ENCODE measurements at regions not wholly inside any gene's neighbourhood (a gene's known extent, or its start where the extent isn't known, plus 50 kb on each side); places are given as distances from the start of the nearest gene placed in this dataset.
"Not testable (repeated sequence)": the region's sequence is repeated elsewhere in the genome, so short reads cannot be mapped to it uniquely, and the experiment has no call there.

- DNase-seq (ENCODE audit: low read depth, low spot score) = peak; percentile 20
- peak overlapping the region; percentile 54 for H3K27ac ChIP-seq
Measured at GRCh38 chr4:75289914-75290582, 224.2 kb downstream of the RCHY1 start.

- no peak for DNase-seq (ENCODE audit: low read depth, low spot score)
- H3K27ac ChIP-seq = no peak overlapping the region
Measured at GRCh38 chr4:75287738-75288517, 226.3 kb downstream of the RCHY1 start.

DNA sequence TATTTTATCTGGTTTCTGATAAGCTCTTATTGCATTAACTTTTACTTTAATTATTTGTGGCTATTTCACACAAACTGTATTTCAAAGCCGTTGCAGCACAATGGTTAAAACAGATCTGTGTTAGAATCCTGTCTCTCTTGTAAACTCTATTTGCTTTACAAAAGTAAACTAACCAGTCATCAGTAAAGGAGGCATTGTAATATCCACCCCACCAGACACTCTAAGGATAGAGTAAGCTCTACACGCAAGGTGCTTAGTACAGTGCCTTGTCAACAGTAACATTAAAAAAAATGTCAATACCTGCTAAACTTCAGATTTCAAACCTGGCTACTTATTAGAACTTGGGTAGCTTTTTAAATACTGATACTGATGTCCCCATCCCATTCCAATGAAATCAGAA, 228.4 kb downstream of the RCHY1 start:
- no peak for DNase-seq (ENCODE audit: low read depth, low spot score)
- no peak overlapping the region for H3K27ac ChIP-seq

DNA sequence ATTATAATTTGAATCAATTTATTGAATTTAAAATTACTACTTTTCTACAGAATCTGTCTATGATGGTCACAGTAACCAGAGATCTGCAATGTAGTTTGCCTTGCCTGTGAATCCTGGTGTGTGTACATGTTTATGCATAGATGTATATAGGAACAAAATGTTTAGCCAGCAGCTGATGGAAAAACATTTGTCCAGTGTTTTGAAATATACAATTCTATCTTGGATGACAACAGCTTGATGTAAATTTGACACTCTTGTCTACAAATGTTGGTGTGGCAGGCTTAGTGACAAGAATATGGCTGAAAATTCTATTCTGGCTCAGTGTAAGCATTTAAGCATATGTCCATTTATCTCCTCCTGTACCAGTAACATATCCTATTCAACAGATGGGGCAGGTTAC, 229.4 kb downstream of the RCHY1 start:
- H3K27ac ChIP-seq = no peak overlapping the region
- DNase-seq (ENCODE audit: low read depth, low spot score) = no peak

GRCh38 chr4:75280461-75280860, 233.7 kb downstream of the RCHY1 start:
- DNase-seq (ENCODE audit: low read depth, low spot score); H3K27ac ChIP-seq: not testable (repeated sequence)

- no peak for DNase-seq (ENCODE audit: low read depth, low spot score)
- H3K27ac ChIP-seq = no peak overlapping the region
Measured at GRCh38 chr4:75259306-75259705, 254.9 kb downstream of the RCHY1 start.

- no peak overlapping the region for H3K27ac ChIP-seq
- no peak for DNase-seq (ENCODE audit: low read depth, low spot score)
Measured at GRCh38 chr4:75255261-75255660, 258.9 kb downstream of the RCHY1 start.

GRCh38 chr4:75254745-75255144, 259.5 kb downstream of the RCHY1 start:
- H3K27ac ChIP-seq = no peak overlapping the region
- DNase-seq (ENCODE audit: low read depth, low spot score) = no peak

DNA sequence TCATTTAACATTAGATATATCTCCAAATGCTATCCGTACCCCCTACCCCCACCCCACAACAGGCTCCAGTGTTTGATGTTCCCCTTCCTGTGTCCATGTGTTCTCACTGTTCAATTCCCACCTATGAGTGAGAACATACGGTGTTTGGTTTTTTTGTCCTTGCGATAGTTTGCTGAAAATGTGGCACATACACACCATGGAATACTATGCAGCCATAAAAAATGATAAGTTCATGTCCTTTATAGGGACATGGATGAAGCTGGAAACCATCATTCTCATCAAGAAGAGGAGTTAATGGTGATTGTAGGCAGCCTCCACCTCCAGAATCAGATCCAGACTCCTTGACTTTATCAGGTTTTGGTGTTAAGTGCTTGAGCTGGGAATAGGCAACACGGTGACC, 261.1 kb downstream of the RCHY1 start:
- not testable (repeated sequence) for DNase-seq (ENCODE audit: low read depth, low spot score); H3K27ac ChIP-seq

- no peak overlapping the region for H3K27ac ChIP-seq
- no peak for DNase-seq (ENCODE audit: low read depth, low spot score)
Measured at GRCh38 chr4:75251547-75251946, 262.7 kb downstream of the RCHY1 start.

DNA sequence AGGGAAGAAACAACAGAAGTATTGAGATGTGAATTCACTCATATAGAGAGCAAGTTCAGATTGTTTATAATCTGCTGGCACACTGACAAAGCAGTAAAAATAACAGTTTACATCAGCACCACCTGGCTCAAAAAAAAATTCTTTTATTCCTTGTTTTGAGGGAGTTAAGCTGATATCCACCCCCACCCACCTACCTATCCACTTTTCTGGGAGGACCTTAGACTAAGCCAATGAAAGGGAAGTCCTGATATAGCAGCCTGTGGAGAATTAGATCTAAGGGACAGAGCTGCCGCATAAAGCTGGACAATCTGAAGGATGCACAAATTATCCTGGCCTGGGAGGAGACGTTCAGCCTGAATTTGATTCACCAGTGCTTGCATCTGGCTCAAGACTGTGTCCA, 264.5 kb downstream of the RCHY1 start:
- H3K27ac ChIP-seq = no peak overlapping the region
- no peak for DNase-seq (ENCODE audit: low read depth, low spot score)

DNA sequence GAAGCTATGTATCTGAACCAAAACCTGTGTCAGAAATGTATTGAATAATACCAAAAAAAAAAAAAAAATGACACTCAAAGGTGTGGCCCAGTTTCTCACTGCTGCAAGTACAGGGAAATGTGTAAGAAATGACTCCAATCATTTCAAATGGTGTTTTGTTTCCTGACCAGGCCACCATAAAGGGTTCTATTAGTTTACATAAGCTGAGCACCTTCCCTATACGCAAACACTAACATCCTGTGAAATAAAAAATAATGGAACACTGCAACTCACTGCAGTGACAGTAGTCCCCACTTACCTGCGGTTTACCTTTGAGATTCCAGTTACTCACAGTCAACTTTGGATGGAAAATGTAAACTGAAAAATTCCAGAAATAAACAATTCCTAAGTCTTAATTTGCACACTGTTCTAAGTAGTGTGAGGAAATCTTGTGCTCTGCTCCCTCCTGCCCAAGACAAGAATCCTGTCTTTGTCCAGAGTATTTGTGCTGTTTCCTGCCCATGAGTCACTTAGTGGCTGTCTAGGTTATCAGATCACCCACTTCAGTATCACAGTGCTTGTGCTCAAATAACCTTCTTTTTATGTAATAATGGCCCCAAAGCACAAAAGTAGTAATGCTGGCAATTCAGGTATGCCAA, 265.3 kb downstream of the RCHY1 start:
- DNase-seq (ENCODE audit: low read depth, low spot score) = peak; percentile 10
- peak overlapping the region; percentile 64 for H3K27ac ChIP-seq

DNA sequence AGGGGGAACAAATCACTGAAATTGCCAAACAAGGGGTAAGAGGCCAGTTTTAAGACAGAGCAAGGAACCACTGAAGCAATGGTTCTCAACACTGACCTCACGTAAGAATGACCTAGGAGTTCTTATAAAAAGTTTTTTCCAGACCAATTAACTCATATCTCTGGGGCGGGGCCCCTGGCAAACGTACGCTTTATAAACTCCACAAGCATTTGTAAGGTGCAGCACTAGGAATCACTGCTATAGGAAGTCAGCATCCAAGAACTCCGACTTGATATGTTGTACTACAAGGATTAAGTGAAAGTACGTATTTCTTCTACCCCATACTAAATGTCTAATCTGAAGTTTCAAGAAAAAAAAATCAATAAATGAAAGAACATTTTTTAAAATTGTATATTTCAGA, 269.9 kb downstream of the RCHY1 start:
- no peak for DNase-seq (ENCODE audit: low read depth, low spot score)
- H3K27ac ChIP-seq = no peak overlapping the region

DNA sequence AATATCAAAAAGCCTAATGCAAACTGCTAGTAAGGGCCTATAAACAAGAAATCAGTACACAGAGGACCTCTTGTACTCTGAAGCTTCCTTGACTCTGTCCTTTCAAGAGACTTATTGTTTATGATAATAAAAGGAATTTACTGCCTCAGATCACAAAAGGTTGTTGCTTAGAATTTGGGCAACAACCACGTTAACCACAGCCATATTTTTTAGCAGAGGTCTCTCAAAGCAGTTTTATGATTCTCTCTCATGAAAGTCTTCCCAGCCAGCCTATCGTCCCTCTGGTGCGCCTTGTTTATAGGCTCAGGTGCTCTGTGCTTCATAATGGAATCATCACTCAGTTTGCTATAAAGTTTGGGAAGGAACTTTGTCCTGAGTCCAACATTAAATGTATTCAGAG, 270.6 kb downstream of the RCHY1 start:
- no peak overlapping the region for H3K27ac ChIP-seq
- no peak for DNase-seq (ENCODE audit: low read depth, low spot score)

DNA sequence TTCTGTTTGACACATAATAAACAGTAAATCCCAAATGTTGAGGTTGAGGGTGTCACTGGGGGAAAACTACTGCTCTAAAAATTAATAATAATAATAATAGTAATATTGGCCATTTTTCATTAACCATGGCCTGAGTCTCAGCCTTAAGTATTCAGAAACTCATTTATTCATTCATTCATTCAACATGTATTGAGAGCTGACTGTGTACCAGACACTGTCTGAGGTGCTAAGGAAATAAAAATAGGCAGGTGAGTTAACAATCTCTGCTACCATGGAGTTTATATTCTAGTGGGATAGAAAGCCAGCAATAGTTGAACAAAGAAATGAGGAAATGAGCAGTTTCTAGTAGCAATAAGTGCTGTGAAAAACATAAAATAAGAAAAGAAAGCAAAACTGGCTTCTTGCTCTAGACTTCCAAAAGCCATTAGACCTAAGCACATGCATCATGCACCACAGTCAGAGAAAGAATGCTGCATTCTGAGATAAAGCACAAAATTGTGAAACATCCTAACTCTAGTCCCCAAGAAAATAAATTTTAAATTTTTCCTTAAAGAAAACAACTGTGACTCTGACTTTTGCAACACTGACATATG, 278.7 kb downstream of the RCHY1 start:
- DNase-seq (ENCODE audit: low read depth, low spot score) = no peak
- H3K27ac ChIP-seq = no peak overlapping the region

DNA sequence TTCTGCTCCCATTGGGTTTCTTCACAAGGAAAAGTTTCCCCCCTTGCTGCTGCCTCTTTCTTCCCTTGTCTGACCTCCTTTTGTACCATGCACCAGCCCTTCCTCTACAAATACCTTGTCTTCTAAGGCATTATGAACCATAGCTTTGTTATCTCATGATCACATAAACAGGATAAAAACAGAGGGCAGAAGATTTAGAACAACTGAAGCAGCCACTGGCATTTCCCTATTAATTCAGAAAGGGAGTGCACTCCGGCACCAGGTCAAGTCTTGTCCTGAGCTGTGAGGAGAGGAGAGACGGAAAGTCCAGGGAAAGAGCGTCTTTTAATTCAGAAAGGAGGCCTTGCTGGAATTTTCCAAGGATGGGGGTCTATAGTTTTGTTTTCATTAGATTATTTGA, 281.7 kb downstream of the RCHY1 start:
- H3K27ac ChIP-seq = no peak overlapping the region
- DNase-seq (ENCODE audit: low read depth, low spot score) = no peak

DNA sequence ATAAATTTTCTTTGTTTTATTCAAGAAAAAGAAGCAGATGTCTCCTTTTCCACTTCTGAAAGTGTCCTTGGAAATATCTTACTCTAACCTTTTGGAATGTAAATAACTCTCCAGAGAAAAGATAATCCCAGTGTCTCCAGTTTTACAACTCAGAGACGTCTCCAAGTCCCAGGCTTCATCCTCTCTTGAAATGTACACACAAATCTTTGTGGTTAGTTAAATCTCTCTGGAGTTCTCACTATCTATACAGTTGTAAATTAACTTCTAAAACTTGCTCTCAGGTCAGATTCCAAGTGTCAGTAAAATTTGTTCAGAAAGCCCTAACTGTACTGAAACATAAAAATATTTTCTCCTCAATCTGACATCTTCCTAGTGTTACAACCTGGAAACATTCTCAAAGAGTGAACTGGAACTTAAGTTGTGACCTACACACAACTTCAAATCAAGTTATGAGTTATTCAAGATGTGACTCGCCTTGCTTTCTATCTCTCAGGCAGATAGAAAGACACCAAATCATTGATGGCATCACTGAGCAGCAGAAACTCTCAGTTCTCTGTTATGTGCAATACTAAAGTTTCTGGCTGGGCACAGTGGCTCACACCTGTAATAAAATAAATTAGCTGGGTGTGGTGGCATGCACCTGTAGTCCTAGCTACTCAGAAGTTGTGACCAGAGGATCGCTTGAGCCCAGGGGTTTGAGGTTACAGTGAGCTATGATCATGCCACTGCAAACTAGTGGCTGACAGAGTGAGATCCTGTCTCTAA, 284.2 kb downstream of the RCHY1 start:
- H3K27ac ChIP-seq = no peak overlapping the region
- DNase-seq (ENCODE audit: low read depth, low spot score) = no peak

DNA sequence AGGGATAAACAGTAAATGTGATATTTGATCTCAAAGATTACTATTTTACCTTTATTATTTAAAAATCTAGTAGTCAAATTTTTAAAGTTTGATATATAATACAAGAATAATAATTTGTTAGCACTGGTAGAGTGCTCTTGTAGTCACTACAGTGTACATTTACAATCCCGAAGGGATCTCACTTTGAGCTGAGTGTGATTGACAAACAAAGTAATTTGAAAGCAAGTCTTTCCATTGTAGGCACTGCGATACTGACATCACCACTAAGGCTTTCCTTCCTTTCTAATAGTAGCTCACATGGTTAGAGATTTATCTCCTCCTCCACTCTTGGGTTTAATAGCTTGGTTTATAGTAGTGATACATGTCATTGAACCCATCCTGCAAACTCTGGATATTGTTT, 280.6 kb downstream of the PARM1 start:
- no peak for DNase-seq (ENCODE audit: low read depth, low spot score)
- H3K27ac ChIP-seq = no peak overlapping the region

GRCh38 chr4:75211422-75211821, 278.5 kb downstream of the PARM1 start:
- no peak overlapping the region for H3K27ac ChIP-seq
- DNase-seq (ENCODE audit: low read depth, low spot score) = no peak

DNA sequence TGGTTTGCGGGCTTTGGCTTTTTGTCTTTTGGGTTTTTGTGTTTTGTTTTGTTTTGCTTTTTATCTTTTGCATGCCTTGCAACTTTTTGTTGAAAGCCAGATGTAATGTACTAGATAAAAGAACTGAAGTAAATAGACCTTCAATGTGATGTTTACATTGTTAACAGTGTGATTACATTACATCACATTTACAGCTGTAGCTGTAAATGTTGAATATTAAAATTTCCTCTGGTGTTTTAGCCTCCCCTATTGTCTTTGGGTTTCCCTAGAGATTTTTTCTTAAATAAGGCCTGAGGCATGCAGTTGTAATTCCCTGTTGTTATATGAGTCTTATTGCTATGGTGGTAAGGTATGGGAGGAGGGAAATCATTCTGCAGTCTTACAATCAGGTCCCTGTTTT, 275.0 kb downstream of the PARM1 start:
- DNase-seq (ENCODE audit: low read depth, low spot score) = no peak
- H3K27ac ChIP-seq = no peak overlapping the region

All from epithelial cell of prostate (primary cell).